Heart left ventricle (tissue), 16 donors: ENCODE measurements at regions not wholly inside any gene's neighbourhood (a gene's known extent, or its start where the extent isn't known, plus 50 kb on each side); places are given as distances from the start of the nearest gene placed in this dataset.

ENCODE experiments used
- ATAC-seq, 4 donors: fragments of 200-7000 bp; cut with Tn5 transposase; one replicate each; pipeline ENCODE4 v1.9.1; 2020 to 2022; ENCODE audit warnings: moderate library complexity in 4 of 4, mild to moderate bottlenecking in 3 of 4, moderate number of reproducible peaks in 1 of 4
- DNase-seq, 5 donors: peaks; one replicate each; pipeline ENCODE4 v3.0.0-alpha.2; 2020
- H3K27ac ChIP-seq, 12 donors: fragments of 200-600 bp; sonication (generic) in 4 of 12; one replicate each; pipeline versions ENCODE4 v1.5.0 to v1.8.0; 2016 to 2022; ENCODE audit warnings: mild to moderate bottlenecking in 2 of 12
- H3K27me3 ChIP-seq, 9 donors: fragments of 200-600 bp; sonication (generic) in 2 of 9; one replicate each; pipeline versions ENCODE4 v1.5.1 to v1.8.0; 2016 to 2022; ENCODE audit warnings: mild to moderate bottlenecking in 3 of 9
- H3K36me3 ChIP-seq, 9 donors: fragments of 200-600 bp; sonication (generic) in 2 of 9; one replicate each; pipeline versions ENCODE4 v1.5.0 to v1.8.0; 2018 to 2022; ENCODE audit warnings: mild to moderate bottlenecking in 2 of 9
- H3K4me1 ChIP-seq, 12 donors: fragments of 200-600 bp; sonication (generic) in 4 of 12; one replicate each; pipeline versions ENCODE4 v1.5.0 to v1.8.0; 2016 to 2022; ENCODE audit warnings: mild to moderate bottlenecking in 3 of 12
- H3K4me3 ChIP-seq, 12 donors: fragments of 200-600 bp; sonication (generic) in 4 of 12; one replicate each; pipeline versions ENCODE4 v1.5.0 to v1.8.0; 2017 to 2022; ENCODE audit warnings: mild to moderate bottlenecking in 9 of 12, moderate library complexity in 4 of 12
- H3K9me3 ChIP-seq, 12 donors: fragments of 200-600 bp; sonication (generic) in 4 of 12; one replicate each; pipeline versions ENCODE4 v1.5.0 to v1.8.0; 2016 to 2022; ENCODE audit warnings: mild to moderate bottlenecking in 1 of 12
- CTCF ChIP-seq, 12 donors: fragments of 200-600 bp; sonication (generic) in 4 of 12; IDR thresholded peaks; one replicate each; pipeline versions ENCODE4 v1.5.0 to v1.8.0; 2018 to 2022; ENCODE audit warnings: antibody characterized with exemption in 12 of 12, mild to moderate bottlenecking in 5 of 12
- POLR2A ChIP-seq, 2 donors: fragments of 450-650 bp; IDR thresholded peaks; one replicate each; pipeline ENCODE4 v1.6.1; 2017; ENCODE audit warnings: antibody characterized with exemption in 2 of 2, mild to moderate bottlenecking in 2 of 2, moderate library complexity in 2 of 2
- WGBS, 4 donors: extraction: QIAGEN DNeasy Blood & Tissue Kit in 2 of 4; methylation state at CpG; one replicate each; pipeline versions ENCODE4 v1.1.5 to v1.1.7; 2013 to 2018; 5-methylcytosine and 5-hydroxymethylcytosine counted together
- intact Hi-C, 10 donors: fragments of 100-400 bp; cut with DNase I; formaldehyde crosslinking; loops; one replicate each; pipeline versions ENCODE4 v1.11.1 to v1.14.2; 2022
- donor health status: ischemic (EF 13 %, LVEDD 7.1; RV severe dilation, severe dysfunction).
- donor health status: healthy with polysubstance abuse.
- donor health status: DM: no; HTN: yes; CAD: no.
- donor health status: DM: no; HTN: no; CAD: no.
- donor health status: ischemic (EF 25% LVEDD 6.9; RV normal size, moderate dysfunction).
- donor health status: ischemic (EF 25% LVEDD 5.7; RV mildly dilated, moderate dysfunction).
- donor health status: healthy.
- donor health status: DM: yes; HTN: yes; CAD: no.
- donor health status: ischemic (EF 35%, LVEDD 5.7; RV mildly dilated, moderate dysfunction).
- donor health status: nonischemic (EF 11% LVEDD 7.7; RV severe dilation, severe dysfunction).
- donor health status: DM: yes; HTN: yes; CAD: no.
- donor health status: PGD.
- donor health status: ischemic (EF 29% LVEDD 5.4; RV normal size, mild dysfunction).
- donor health status: nonischemic (EF 23%, LVEDD 6.1; RV moderate dilation, normal function).

- Histone ChIP-seq H3K9me3 (no peaks in the 10 kb centered on the region), H3K27me3 (no peaks in the 10 kb centered on the region), H3K36me3 (no peaks in the 10 kb centered on the region), H3K27ac (peak overlapping the region in 2 of 12 donors; percentile 5 to 62), H3K4me3 (no peak overlapping the region), H3K4me1 (peaks cover 0 to 9% (median 0%) of the 10 kb centered on the region in 12 donors)
- intact Hi-C loops = no loop called here
- no peak for TF ChIP-seq POLR2A (IDR thresholded peaks at IDR 0.05)
- TF ChIP-seq CTCF (IDR thresholded peaks at IDR 0.05) = no peak
- 57 to 69% (median 61%) methylated on average over 4 of the region's 4 CpGs for WGBS, 4 donors
- no peak for DNase-seq
- ATAC-seq = no peak
Observed at GRCh38 chr10:23610626-23611307, 171.9 kb downstream of the OTUD1 start.

- no peak overlapping the region for H3K4me3 ChIP-seq
- no peak for TF ChIP-seq CTCF (IDR thresholded peaks at IDR 0.05)
- no peak for TF ChIP-seq POLR2A (IDR thresholded peaks at IDR 0.05)
- WGBS, 4 donors = 76 to 82% (median 77%) methylated on average over 6 of the region's 6 CpGs
- H3K27ac ChIP-seq = peak overlapping the region in 2 of 12 donors; percentile 5 to 62
- no peaks in the 10 kb centered on the region for H3K36me3 ChIP-seq
- ATAC-seq (no peak), DNase-seq (no peak)
- intact Hi-C loops = no loop called here
- no peaks in the 10 kb centered on the region for H3K9me3 ChIP-seq
- H3K4me1 ChIP-seq = peaks cover 0 to 9% (median 0%) of the 10 kb centered on the region in 12 donors
- no peaks in the 10 kb centered on the region for H3K27me3 ChIP-seq
Observed at GRCh38 chr10:23611308-23612029, 172.6 kb downstream of the OTUD1 start.

GRCh38 chr10:23613900-23614299 lies 175.0 kb downstream of the OTUD1 start:
- TF ChIP-seq CTCF (IDR thresholded peaks at IDR 0.05) (no peak), POLR2A (IDR thresholded peaks at IDR 0.05) (no peak)
- no peaks in the 10 kb centered on the region for H3K9me3 ChIP-seq
- ATAC-seq = no peak
- no peak for DNase-seq
- peaks cover 0 to 9% (median 0%) of the 10 kb centered on the region in 12 donors for H3K4me1 ChIP-seq
- intact Hi-C loops = no loop called here
- H3K27ac ChIP-seq = no peak overlapping the region
- H3K27me3 ChIP-seq = peaks cover 0 to 3% (median 0%) of the 10 kb centered on the region in 9 donors
- H3K4me3 ChIP-seq = no peak overlapping the region
- no peaks in the 10 kb centered on the region for H3K36me3 ChIP-seq
- 69 to 84% (median 79%) methylated on average over 2 of the region's 2 CpGs for WGBS, 4 donors

- no peak for TF ChIP-seq POLR2A (IDR thresholded peaks at IDR 0.05)
- TF ChIP-seq CTCF (IDR thresholded peaks at IDR 0.05) = no peak
- Histone ChIP-seq H3K36me3 (no peaks in the 10 kb centered on the region), H3K27ac (no peak overlapping the region), H3K9me3 (no peaks in the 10 kb centered on the region), H3K27me3 (peaks cover 0 to 9% (median 0%) of the 10 kb centered on the region in 9 donors), H3K4me3 (no peak overlapping the region), H3K4me1 (peaks cover 0 to 9% (median 0%) of the 10 kb centered on the region in 12 donors)
- ATAC-seq (no peak), DNase-seq (no peak)
- WGBS, 4 donors = 65 to 74% (median 68%) methylated on average over 1 of the region's 1 CpG
- intact Hi-C loops = no loop called here
Observed at GRCh38 chr10:23614483-23614882, 175.6 kb downstream of the OTUD1 start.
